ENCODE measurements at regions not wholly inside any gene's neighbourhood (a gene's known extent, or its start where the extent isn't known, plus 50 kb on each side); places are given as distances from the start of the nearest gene placed in this dataset.
"Not testable (repeated sequence)": the region's sequence is repeated elsewhere in the genome, so short reads cannot be mapped to it uniquely, and the experiment has no call there.

GRCh38 chr3:15903759-15904720, 106.3 kb upstream of the ANKRD28 start:
- no peak for DNase-seq

DNA sequence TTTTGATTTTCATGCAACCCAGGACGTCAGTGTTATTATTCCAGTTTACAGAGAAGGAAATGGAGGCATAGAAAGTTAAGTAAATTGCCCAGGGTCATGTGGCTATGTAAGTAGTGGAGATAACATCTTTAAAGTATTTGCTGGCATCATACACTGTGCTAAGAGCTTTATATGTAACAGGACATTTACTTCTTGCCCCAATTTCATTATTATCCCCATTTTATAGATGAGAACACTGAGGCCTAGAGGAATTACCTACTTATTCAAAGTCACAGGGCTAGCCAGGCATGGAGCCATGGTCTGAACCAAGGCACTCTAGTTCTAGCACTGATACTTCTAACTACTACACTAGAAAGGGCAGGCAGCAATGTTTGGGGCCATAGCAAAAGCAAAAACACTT, 107.3 kb upstream of the ANKRD28 start:
- DNase-seq, result no peak

- DNase-seq, result not testable (repeated sequence)
These were observed 109.6 kb upstream of the ANKRD28 start for GRCh38 chr3:15907403-15907802.

DNA sequence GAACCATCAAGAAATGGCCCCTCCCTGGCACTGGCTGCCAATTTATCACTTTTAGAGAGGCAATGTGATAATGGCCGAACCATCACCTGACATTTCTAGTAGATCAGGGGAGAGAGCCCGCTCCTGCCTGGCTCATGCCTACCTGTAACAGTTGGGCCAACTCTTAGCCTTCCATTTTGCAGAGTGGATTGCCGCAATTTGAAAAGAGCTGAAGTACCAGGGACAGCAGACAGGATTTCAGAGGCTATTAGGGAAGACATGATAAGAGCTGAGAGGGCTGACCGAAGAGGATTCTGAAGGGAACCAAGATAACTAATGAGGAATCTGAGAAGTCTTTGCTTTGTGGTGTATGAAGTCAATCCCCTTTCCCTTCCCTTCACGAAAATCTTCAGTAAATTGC, 121.2 kb upstream of the ANKRD28 start:
- DNase-seq, result no peak

- DNase-seq, result no peak
These were observed 122.2 kb upstream of the ANKRD28 start for GRCh38 chr3:15919971-15920370.

GRCh38 chr3:15923640-15924405, 126.0 kb upstream of the ANKRD28 start:
- DNase-seq, result peak; percentile 5

DNA sequence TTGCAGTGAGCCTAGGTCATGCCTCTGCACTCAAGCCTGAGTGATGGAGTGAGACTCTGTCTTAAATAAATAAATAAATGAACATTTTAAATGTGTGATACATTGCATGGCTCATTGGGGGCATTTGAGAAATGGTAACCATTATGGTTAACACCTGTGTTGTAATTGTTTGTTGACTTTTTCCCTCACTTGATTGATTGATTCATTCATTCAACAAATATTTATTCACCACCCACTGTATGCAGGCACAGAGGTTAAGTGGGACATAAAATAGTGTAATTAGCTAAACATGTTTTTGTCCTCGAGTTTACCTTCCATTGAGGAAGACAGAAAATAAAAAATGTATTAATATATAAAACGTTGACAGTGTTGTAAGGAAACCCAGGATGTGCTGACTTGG, 127.1 kb upstream of the ANKRD28 start:
- DNase-seq, result no peak

GRCh38 chr3:15926871-15927270, 129.1 kb upstream of the ANKRD28 start:
- DNase-seq, result no peak

DNA sequence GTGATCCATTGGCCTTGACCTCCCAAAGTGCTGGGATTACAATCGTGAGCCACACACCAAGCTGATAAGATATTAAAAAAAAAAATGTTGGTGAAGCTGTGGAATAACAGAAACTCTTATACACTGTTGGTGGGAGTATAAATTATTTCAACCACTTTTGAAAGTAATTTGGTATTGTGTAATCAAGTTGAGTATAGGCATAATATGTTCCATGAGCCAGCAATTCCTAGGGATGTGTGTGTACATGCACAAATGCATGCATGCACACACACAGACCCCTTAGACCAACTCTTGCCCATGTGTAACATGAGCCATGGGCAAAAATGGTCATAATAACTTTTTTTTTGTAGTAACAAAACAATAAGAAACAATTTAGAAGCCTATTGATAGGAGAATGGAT, 130.2 kb upstream of the ANKRD28 start:
- no peak for DNase-seq

- no peak for DNase-seq
These were observed 132.3 kb upstream of the ANKRD28 start for GRCh38 chr3:15929944-15930571.

- no peak for DNase-seq
These were observed 134.8 kb upstream of the ANKRD28 start for GRCh38 chr3:15932348-15933300.

DNA sequence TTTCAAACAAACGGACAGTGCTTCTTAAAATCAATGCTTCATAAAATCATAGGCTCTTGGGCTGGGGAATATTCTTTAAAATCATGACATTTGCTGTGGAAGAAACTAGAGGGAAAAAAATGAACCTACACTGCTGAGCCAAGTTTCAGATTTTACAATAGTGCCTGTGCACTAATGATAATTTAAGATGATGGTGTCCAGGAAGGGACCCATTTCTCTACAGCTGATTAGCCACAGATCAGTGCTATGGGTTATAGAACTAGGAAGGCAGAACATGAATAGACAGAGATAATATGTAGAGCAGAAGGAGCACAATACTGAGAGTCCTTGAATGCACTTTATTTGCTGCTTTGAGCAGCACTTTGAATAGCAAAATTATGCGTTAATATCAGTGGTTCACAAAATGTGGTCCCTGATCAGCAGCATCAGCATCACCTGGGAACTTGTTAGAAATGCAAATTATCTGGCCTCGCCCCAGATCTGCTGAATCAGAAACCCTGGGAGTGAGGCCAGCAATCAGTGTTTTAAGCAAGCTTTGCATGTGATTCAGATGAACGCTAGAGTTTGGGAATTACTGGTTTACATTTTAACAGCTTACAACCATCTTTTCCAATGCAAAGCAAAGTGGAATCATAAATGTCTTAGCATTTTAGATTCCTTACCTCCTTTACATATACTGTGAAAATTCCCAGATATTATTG, 135.8 kb upstream of the ANKRD28 start:
- DNase-seq, result no peak

DNA sequence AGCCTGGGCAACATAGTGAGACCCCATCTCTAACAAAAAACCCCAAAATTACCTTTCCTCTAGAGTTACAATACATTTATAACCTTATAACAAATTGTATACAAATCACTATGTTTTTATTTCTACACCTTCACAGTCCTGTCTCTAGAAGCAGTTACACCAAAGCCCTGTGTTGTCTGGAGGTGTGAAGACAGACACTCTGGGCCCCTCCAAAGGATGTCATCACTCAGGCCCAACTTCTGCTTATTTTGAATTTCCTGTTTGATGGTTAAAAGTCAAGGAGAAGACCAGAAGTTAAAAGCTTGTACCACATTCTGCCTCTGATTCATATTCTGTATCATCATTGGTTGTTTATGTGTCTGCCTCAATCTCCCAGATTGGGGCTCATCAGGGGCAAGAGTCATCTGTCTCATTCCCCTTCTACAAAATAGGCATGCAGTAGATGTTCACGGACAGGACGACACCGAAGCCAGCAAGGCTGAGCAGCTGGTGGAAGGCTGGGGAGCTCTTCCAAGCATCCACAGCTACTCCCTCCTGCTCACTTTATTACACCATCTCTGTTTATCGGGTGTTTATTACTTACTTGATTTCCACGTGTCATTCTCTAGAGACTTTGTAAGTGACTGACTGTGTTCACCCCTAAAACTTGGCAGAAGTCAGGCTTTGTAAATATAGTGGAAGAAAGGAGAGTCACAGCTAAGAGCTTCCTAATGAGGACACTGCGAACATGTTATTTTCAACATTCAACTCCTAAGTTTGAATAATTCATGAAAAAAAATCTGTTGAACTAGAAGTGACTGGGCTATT, 136.8 kb upstream of the ANKRD28 start:
- peak; percentile 7 for DNase-seq

- no peak for DNase-seq
These were observed 138.5 kb upstream of the ANKRD28 start for GRCh38 chr3:15936312-15936711.

- no peak for DNase-seq
These were observed 142.9 kb upstream of the ANKRD28 start for GRCh38 chr3:15940641-15941040.

DNA sequence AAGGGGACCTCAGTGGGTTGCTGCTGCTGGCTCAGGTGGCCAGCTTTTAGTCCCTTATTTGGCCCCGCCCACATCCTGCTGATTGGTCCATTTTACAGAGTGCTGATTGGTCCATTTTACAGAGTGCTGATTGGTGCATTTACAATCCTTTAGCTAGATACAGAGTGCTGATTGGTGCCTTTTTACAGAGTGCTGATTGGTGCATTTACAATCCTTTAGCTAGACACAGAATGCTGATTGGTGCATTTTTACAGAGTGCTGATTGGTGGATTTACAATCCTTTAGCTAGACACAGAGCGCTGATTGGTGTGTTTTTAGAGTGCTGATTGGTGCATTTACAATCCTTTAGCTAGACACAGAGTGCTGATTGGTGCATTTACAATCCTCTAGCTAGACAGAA, 143.7 kb upstream of the ANKRD28 start:
- DNase-seq, result not testable (repeated sequence)

DNA sequence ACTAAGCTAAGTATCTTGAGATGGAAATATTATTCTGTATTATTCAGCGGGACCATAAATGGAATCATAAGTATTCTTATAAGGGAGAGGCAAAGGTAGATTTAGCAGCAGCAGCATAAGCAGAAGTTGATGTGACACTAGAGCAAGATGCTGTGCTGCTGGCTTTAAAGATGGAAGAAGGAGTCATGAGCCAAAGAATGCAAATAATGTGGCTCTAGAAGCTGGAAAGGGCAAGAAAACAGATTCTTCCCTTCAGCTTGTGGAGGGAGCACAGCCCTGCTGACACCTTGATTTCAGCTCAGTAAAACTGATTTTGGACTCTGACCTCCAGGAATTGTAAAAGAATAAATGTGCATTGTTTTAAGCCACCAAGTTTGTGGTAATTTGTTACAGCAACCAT, 144.2 kb upstream of the ANKRD28 start:
- DNase-seq, result no peak

GRCh38 chr3:15942462-15942861, 144.7 kb upstream of the ANKRD28 start:
- DNase-seq, result no peak

- DNase-seq, result no peak
These were observed 145.2 kb upstream of the ANKRD28 start for GRCh38 chr3:15942936-15943335.

DNA sequence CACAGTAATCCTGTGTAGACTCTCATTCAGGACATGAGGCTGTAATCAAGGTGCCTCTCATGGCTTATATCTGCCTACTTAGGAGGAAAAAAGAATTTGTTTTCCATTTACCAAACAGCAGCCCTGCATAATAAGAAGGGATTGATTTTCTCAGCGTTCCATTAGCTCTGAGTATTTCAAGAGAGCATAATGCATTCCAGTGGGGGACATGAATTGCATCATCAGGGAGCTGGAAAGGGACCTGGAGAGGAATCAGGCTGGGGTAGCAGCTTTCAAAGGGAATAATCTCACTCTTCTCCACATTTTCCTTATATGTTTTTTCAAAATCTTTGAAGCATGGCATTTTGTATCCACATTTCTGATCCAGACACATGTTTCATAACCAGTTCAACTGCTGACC, 150.6 kb upstream of the ANKRD28 start:
- DNase-seq, result no peak
